GM12892 (cell line): ENCODE measurements at regions not wholly inside any gene's neighbourhood (a gene's known extent, or its start where the extent isn't known, plus 50 kb on each side); places are given as distances from the start of the nearest gene placed in this dataset.

Experiments
- DNase-seq: peaks from one replicate; pipeline ENCODE4 v3.0.0; 2011; ENCODE audit not compliant: insufficient read length
- FAIRE-seq: peaks from 2 replicates; lab custom pipeline; 2011; peaks lifted over from hg19 to GRCh38; lab: Jason Lieb, UNC
- POLR2A ChIP-seq: IDR thresholded peaks from 2 replicates; pipeline ENCODE4 v1.6.1; 2011; ENCODE audit warnings: low read depth, low read length, control low read depth
- POLR2AphosphoS5 ChIP-seq: IDR thresholded peaks from 2 replicates; pipeline ENCODE4 v1.6.1; 2011; ENCODE audit warnings: low read depth, low read length, control low read depth
- TAF1 ChIP-seq: IDR thresholded peaks from 2 replicates; pipeline ENCODE4 v1.6.1; 2011; ENCODE audit warnings: low read depth, mild to moderate bottlenecking, control low read depth, low read length, borderline replicate concordance

DNA sequence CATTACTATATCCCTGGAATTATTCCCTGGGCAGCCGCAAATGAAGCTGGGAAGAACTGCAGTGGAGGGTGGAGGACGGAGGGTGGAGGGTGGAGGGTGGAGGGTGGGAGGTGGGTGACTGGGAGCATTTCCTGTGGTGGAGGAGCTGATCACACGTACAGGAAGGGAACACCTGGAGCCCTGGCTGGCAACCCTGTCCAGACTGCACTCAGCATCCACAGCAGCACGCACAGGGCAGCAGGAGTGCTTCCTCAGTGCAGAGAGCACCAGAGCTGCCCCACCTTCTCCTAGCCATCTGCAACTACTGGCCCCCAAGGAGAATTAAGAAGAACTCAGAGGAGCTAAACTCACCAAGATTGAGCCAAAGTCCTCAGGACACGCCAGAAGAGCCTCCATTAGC is 249.9 kb downstream of the EIPR1 start:
- FAIRE-seq: no peak
- TF ChIP-seq TAF1: no peak
- TF ChIP-seq POLR2AphosphoS5: no peak
- TF ChIP-seq POLR2A: no peak
- DNase-seq: no peak

DNA sequence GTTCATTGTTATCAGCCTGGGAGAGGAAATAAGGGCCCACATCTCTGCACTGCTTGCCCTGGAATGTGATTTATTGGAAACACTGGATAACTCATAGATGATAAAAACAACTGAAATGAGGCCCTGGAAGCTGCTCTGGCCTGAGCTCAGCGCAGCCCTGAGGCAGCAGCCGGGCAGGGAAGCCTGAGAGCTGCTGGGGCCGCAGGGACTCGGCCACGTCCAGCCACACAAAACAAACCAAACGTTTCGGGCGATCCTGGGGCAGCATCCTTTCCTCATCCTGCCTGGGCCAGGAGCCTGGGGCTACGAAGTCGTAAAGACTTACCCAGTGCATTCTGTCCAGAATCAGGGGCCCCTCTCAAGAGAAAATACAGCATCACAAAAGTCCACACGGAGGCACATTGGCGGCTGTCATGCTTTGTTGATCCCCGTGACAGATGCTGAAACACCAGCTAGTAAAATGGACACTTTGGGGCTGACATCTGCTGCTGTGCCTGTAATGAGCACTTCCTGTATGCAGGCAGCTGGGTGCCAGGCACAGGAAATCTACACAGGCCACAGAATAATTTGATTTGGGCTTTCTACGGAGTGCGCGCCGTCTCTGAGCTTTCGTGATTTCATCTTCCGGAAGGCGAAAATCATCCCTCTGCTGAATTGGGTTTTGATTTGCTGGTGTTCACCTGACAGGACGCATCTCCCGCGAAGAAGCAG is 250.6 kb downstream of the EIPR1 start:
- FAIRE-seq: no peak
- no peak for DNase-seq
- no peak for TF ChIP-seq POLR2AphosphoS5
- TF ChIP-seq POLR2A: no peak
- no peak for TF ChIP-seq TAF1

DNA sequence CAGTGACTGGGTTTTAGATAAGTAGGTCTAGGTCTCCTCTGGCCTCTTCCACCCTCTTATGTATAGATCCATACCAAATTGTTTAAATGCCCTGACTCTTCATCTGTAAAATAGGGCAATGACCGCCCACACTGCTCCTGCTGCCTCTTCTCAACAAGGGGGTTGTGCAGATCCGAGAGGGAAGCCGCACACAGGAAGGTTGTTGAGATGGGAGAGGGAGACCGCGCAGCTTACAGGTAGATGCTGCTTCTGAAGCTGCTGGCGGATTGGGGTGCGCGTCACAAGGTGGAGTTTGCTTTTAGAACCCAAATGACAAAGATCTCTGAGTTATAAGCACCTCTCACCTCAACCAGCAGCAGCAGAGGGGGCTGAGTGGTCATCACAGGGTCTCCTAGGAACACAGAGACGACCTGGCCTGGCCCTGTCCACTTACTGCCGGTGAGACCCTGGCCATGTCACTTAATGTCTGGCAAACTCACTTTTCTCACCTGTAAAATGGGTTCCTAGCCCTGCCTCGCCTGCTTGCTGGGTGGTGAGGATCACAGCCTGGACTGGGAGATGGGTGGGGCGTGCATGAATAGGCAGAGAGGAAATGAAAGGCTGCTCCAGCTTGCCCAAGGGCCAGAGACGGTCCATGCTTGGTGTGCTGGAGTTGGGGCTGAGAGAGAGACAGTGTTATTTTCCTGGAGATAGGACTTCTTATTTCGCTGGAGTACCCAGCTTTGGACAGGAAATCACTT is 251.3 kb downstream of the EIPR1 start:
- FAIRE-seq: no peak
- TF ChIP-seq TAF1 (no peak), POLR2A (no peak), POLR2AphosphoS5 (no peak)

GRCh38 chr2:3125761-3126130 is 251.9 kb downstream of the EIPR1 start:
- FAIRE-seq (no peak), DNase-seq (no peak)
- TF ChIP-seq POLR2AphosphoS5: no peak
- TF ChIP-seq TAF1: no peak
- TF ChIP-seq POLR2A: no peak

More for the DNA sequence above, 251.3 kb downstream of the EIPR1 start:
- no peak for DNase-seq

DNA sequence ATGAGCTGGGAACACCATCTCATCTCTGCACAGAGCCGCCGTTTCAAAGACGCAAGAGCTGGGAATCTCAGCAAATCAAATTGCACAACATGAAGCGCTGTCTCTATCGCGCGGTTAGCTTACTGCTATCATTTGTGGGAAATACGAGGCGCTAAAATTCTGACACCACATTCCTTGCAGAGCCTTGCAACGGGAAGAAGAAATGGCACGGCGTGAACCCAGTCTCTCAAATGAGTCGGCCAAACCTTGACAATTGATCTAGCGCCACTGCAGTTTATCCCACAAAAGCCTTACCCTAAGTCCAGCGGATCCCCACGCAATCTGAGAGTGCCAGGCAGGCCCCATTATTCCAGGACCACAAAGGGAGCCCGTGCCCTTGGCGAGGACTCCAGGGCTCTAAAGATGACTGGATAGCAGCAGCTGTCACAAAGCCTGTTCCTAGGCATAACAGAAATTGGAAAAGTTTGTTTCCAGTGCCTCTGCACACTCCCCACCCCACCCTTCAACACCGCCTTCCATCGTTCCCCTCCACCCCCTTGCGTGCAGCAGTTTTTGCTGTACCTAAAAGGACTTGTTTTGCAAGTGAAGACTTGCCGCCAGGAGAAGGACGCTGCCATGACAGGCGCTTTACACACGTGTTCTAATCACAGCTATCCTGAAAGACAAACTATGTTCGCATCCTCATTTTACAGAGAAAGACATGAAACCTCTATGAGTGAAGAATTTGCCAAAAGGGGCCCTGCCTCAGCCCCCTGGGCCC is 252.4 kb downstream of the EIPR1 start:
- TF ChIP-seq POLR2AphosphoS5: no peak
- TF ChIP-seq POLR2A: no peak
- TF ChIP-seq TAF1: no peak
- no peak for DNase-seq
- no peak for FAIRE-seq

GRCh38 chr2:3122525-3122924 is 255.1 kb downstream of the EIPR1 start:
- DNase-seq (no peak), FAIRE-seq (no peak)
- no peak for TF ChIP-seq POLR2AphosphoS5
- TF ChIP-seq TAF1: no peak
- TF ChIP-seq POLR2A: no peak

DNA sequence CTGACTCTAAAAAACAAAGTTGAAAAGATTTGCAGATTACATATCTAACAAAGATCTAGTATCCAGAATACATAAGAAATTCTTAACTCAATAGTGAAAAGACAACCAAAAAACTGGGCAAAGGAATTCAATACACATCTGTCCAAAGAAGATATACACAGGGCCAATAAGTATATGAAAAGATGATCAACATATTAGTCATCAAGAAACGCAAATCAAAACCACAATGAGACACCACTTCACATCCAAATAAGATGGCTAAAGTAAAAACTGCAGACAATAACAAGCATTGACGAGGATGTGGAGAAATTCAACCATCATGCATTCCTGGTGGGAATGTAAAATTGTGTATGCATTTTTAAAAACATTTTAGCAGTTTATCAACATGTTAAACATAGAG is 256.0 kb downstream of the EIPR1 start:
- FAIRE-seq (no peak), DNase-seq (no peak)
- TF ChIP-seq POLR2A (no peak), TAF1 (no peak), POLR2AphosphoS5 (no peak)

- no peak for FAIRE-seq
- no peak for DNase-seq
- TF ChIP-seq TAF1 (no peak), POLR2AphosphoS5 (no peak), POLR2A (no peak)
Measured at GRCh38 chr2:3117650-3118216, 259.9 kb downstream of the EIPR1 start.

GRCh38 chr2:3116371-3116770 is 261.2 kb downstream of the EIPR1 start:
- no peak for DNase-seq
- FAIRE-seq: no peak
- TF ChIP-seq POLR2AphosphoS5 (no peak), POLR2A (no peak), TAF1 (no peak)

DNA sequence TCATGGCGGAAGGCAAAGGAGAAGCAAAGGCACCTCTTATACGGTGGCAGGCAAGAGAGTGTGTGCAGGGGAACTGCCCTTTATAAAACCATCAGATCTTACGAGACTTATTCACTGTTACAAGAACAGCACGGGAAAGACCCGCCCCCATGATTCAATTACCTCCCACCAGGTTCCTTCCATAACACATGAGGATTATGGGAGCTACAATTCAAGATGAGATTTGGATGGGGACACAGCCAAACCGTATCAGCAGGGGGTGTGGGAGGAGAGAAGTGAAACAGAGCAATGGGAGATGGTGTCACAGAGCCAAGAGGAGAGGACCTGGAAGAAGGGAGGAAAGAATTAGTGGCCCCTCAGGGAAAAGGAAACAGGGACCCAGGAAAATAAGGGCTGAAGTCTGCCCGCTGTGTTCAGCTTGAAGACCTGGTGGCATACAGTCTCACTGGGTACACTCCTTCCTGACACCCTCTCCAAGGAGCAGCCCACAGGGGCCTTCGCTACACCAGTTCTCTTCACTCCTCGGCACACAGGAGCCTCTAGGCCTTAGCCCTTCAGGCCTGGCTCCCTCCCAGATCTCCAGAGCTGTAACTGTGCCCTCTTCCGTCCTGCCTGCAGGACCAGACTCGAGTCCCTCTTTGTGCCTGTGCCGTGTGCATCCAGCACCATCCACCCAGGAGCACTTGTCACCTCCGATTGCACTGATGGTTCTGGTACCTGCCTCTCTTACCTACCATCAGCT is 262.1 kb downstream of the EIPR1 start:
- DNase-seq (no peak), FAIRE-seq (no peak)

More for the DNA sequence above, 262.1 kb downstream of the EIPR1 start:
- TF ChIP-seq POLR2A: no peak
- TF ChIP-seq POLR2AphosphoS5: no peak
- no peak for TF ChIP-seq TAF1
